ENCODE measurements at regions not wholly inside any gene's neighbourhood (a gene's known extent, or its start where the extent isn't known, plus 50 kb on each side); places are given as distances from the start of the nearest gene placed in this dataset.

- no peak for TF ChIP-seq CTCF (IDR thresholded peaks at IDR 0.05 in 8 of 11, conservative IDR thresholded peaks at IDR 0.05 in 3 of 11)
- no peak for TF ChIP-seq POLR2A (IDR thresholded peaks at IDR 0.05)
- TF ChIP-seq POLR2AphosphoS5 (IDR thresholded peaks at IDR 0.05), result no peak
Measured at GRCh38 chr12:68435816-68436215, 103.7 kb upstream of the MDM1 start.
